H9 (cell line): ENCODE measurements at regions not wholly inside any gene's neighbourhood (a gene's known extent, or its start where the extent isn't known, plus 50 kb on each side); places are given as distances from the start of the nearest gene placed in this dataset.

Source experiments
- DNase-seq: peaks from one replicate; pipeline ENCODE4 v3.0.0-alpha.2; 2017
- H2AFZ ChIP-seq: one replicate; pipeline ENCODE4 v1.6.1; 2013; ENCODE audit warnings: mild to moderate bottlenecking, low read length, control low read depth, moderate library complexity
- H2AK5ac ChIP-seq: 2 replicates; pipeline ENCODE4 v1.6.1; 2013; ENCODE audit warnings: low read length, control low read depth, mixed read lengths; ENCODE audit not compliant: insufficient read length
- H2BK120ac ChIP-seq: one replicate; pipeline ENCODE4 v1.6.1; 2013; ENCODE audit warnings: low read depth, mild to moderate bottlenecking, low read length, control low read depth, inconsistent platforms; ENCODE audit not compliant: poor library complexity, severe bottlenecking
- H2BK12ac ChIP-seq: 2 replicates; pipeline ENCODE4 v1.6.1; 2013; ENCODE audit warnings: low read length, control low read depth, mixed read lengths, low read depth; ENCODE audit not compliant: insufficient read length
- H2BK15ac ChIP-seq: 2 replicates; pipeline ENCODE4 v1.6.1; 2013; ENCODE audit warnings: low read depth, low read length, control low read depth
- H2BK20ac ChIP-seq: one replicate; pipeline ENCODE4 v1.6.1; 2013; ENCODE audit warnings: low read depth, mild to moderate bottlenecking, low read length, control low read depth, inconsistent platforms; ENCODE audit not compliant: poor library complexity, severe bottlenecking
- H2BK5ac ChIP-seq: 2 replicates; pipeline ENCODE4 v1.6.1; 2013; ENCODE audit warnings: low read length, control low read depth, mixed read lengths; ENCODE audit not compliant: insufficient read length
- H3K14ac ChIP-seq: 2 replicates; pipeline ENCODE4 v1.6.1; 2013; ENCODE audit warnings: low read length, control low read depth; ENCODE audit not compliant: insufficient read depth
- H3K18ac ChIP-seq: 2 replicates; pipeline ENCODE4 v1.6.1; 2013; ENCODE audit warnings: low read depth, mild to moderate bottlenecking, mixed read lengths, low read length, control low read depth; ENCODE audit not compliant: insufficient read length
- H3K23ac ChIP-seq: 2 replicates; pipeline ENCODE4 v1.6.1; 2013; ENCODE audit warnings: low read length, control low read depth, mixed read lengths, low read depth; ENCODE audit not compliant: insufficient read length
- H3K23me2 ChIP-seq: 2 replicates; pipeline ENCODE4 v1.6.1; 2013; ENCODE audit warnings: low read depth, mild to moderate bottlenecking, mixed read lengths, low read length, control low read depth; ENCODE audit not compliant: insufficient read length, poor library complexity, severe bottlenecking
- H3K27ac ChIP-seq: 2 replicates; pipeline ENCODE4 v1.5.1; 2013; ENCODE audit warnings: low read length, control low read depth, mixed read lengths, low read depth; ENCODE audit not compliant: insufficient read length
- H3K27me3 ChIP-seq: 2 replicates; pipeline ENCODE4 v1.6.1; 2013; ENCODE audit warnings: low read length, control low read depth, inconsistent platforms; ENCODE audit not compliant: insufficient read depth
- H3K4ac ChIP-seq: 2 replicates; pipeline ENCODE4 v1.6.1; 2013; ENCODE audit warnings: low read depth, mild to moderate bottlenecking, control low read depth, inconsistent platforms, low read length, moderate library complexity
- H3K4me1 ChIP-seq: 2 replicates; pipeline ENCODE4 v1.6.1; 2013; ENCODE audit warnings: low read length, control low read depth, inconsistent platforms; ENCODE audit not compliant: insufficient read depth
- H3K4me2 ChIP-seq: 2 replicates; pipeline ENCODE4 v1.6.1; 2013; ENCODE audit warnings: low read length, control low read depth, mixed read lengths; ENCODE audit not compliant: insufficient read length, insufficient read depth
- H3K56ac ChIP-seq: 2 replicates; pipeline ENCODE4 v1.6.1; 2013; ENCODE audit warnings: low read depth, mild to moderate bottlenecking, mixed read lengths, low read length, control low read depth; ENCODE audit not compliant: insufficient read length
- H3K79me1 ChIP-seq: 2 replicates; pipeline ENCODE4 v1.6.1; 2013; ENCODE audit warnings: low read depth, mild to moderate bottlenecking, moderate library complexity, low read length, control low read depth, inconsistent platforms; ENCODE audit not compliant: insufficient read depth, poor library complexity, severe bottlenecking
- H3K79me2 ChIP-seq: 2 replicates; pipeline ENCODE4 v1.6.1; 2013; ENCODE audit warnings: low read length, control low read depth, inconsistent platforms; ENCODE audit not compliant: insufficient read depth
- H3K9ac ChIP-seq: 2 replicates; pipeline ENCODE4 v1.6.1; 2013; ENCODE audit warnings: low read length, control low read depth, mixed read lengths; ENCODE audit not compliant: insufficient read length; ENCODE audit errors: extremely low read depth
- H3K9me3 ChIP-seq: one replicate; pipeline ENCODE4 v1.6.1; 2013; ENCODE audit warnings: low read depth, low read length, inconsistent platforms; ENCODE audit not compliant: control insufficient read depth
- H3T11ph ChIP-seq: one replicate; pipeline ENCODE4 v1.6.1; 2013; ENCODE audit warnings: mild to moderate bottlenecking, low read length, control low read depth, inconsistent platforms
- H4K20me1 ChIP-seq: one replicate; pipeline ENCODE4 v1.6.1; 2013; ENCODE audit not compliant: control insufficient read depth, insufficient read length, insufficient read depth
- H4K5ac ChIP-seq: 2 replicates; pipeline ENCODE4 v1.6.1; 2013; ENCODE audit warnings: low read depth, mild to moderate bottlenecking, mixed read lengths, low read length, control low read depth; ENCODE audit not compliant: insufficient read length
- H4K8ac ChIP-seq: replicated peaks from 2 replicates; pipeline ENCODE4 v1.6.1; 2013; ENCODE audit warnings: low read length, control low read depth, mixed read lengths, low read depth; ENCODE audit not compliant: insufficient read length
- H4K91ac ChIP-seq: 2 replicates; pipeline ENCODE4 v1.6.1; 2013; ENCODE audit warnings: low read depth, mild to moderate bottlenecking, moderate library complexity, mixed read lengths, low read length, control low read depth; ENCODE audit not compliant: insufficient read length
- H3K27ac Mint-ChIP-seq, 3 experiments: 2 replicates in 2 of 3; 3 replicates in 1 of 3; pipeline ENCODE4 v1.8.0; 2020 to 2021; ENCODE audit warnings: mixed read lengths in 3 of 3, mild to moderate bottlenecking in 1 of 3, moderate library complexity in 1 of 3
- H3K27me3 Mint-ChIP-seq: 2 replicates; pipeline ENCODE4 v1.8.0; 2021; ENCODE audit warnings: low read depth, mild to moderate bottlenecking, moderate library complexity, mixed read lengths
- H3K36me3 Mint-ChIP-seq, 3 experiments: 2 replicates in 2 of 3; 3 replicates in 1 of 3; pipeline ENCODE4 v1.8.0; 2020 to 2021; ENCODE audit warnings: low read depth in 3 of 3, mixed read lengths in 3 of 3; ENCODE audit not compliant: insufficient read depth in 1 of 3
- H3K4me1 Mint-ChIP-seq, 2 experiments: 2 replicates each; pipeline ENCODE4 v1.8.0; 2020; ENCODE audit warnings: mixed read lengths in 2 of 2
- H3K4me3 Mint-ChIP-seq, 2 experiments: 2 replicates in 1 of 2; 3 replicates in 1 of 2; pipeline ENCODE4 v1.8.0; 2020 to 2021; ENCODE audit warnings: mild to moderate bottlenecking in 2 of 2, mixed read lengths in 2 of 2, moderate library complexity in 1 of 2
- H3K9me3 Mint-ChIP-seq, 2 experiments: 2 replicates in 1 of 2; 3 replicates in 1 of 2; pipeline ENCODE4 v1.8.0; 2020; ENCODE audit warnings: mild to moderate bottlenecking in 2 of 2, mixed read lengths in 2 of 2, moderate library complexity in 1 of 2
- CTCF ChIP-seq: fragments of 200-600 bp; sonication (generic); conservative IDR thresholded peaks from 3 replicates; pipeline ENCODE4 v1.8.0; 2021; ENCODE audit warnings: antibody characterized with exemption, mild to moderate bottlenecking

DNA sequence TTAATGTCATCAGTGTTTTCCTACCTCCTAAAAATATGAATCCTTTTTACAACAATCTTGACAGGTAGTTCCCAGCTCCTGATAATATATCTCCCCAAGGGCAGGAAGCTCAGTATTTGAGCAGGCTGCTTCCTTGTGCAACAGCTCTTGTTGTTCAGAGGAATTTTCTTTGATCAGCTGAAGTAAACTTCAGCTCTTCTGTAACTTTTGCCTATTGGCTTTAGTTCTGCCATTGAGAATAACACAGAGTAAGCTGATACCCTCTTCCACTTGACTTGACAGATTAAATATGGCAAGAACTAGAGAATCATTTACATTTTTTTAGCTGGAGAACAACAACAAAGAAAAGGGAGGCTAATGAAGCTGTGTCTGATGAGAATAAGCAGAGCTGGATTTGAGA is 75.2 kb downstream of the LUZP4 start:
- no peak for TF ChIP-seq CTCF
- DNase-seq: no peak
- Histone ChIP-seq H2BK120ac (no peak overlapping the region), H3K18ac (no peak overlapping the region), H3K4ac (no peak overlapping the region), H3K14ac (no peak overlapping the region), H3K4me1 (no peaks in the 10 kb centered on the region), H3K23me2 (no peaks in the 10 kb centered on the region), H3K9me3 (no peaks in the 10 kb centered on the region), H4K8ac (no peak overlapping the region), H4K91ac (no peak overlapping the region), H2AK5ac (no peak overlapping the region), H3K27me3 (no peaks in the 10 kb centered on the region), H2BK12ac (no peak overlapping the region), H3K9ac (no peak overlapping the region), H3K79me2 (no peaks in the 10 kb centered on the region), H2BK15ac (no peak overlapping the region), H4K20me1 (no peaks in the 10 kb centered on the region), H3K4me2 (no peak overlapping the region), H4K5ac (no peak overlapping the region), H3T11ph (no peak overlapping the region), H3K23ac (no peak overlapping the region), H3K56ac (no peak overlapping the region), H3K79me1 (no peaks in the 10 kb centered on the region), H2BK5ac (no peak overlapping the region), H2BK20ac (no peak overlapping the region), H3K27ac (no peak overlapping the region), H2AFZ (no peak overlapping the region)
- Mint-ChIP-seq H3K4me3 (no peak overlapping the region), H3K27me3 (peaks cover 13% of the 10 kb centered on the region), H3K9me3 (peaks cover 3 to 4% of the 10 kb centered on the region in 2 experiments; a peak in 1 of 5 replicates), H3K27ac (no peak overlapping the region), H3K36me3 (peaks cover 0 to 5% (median 0%) of the 10 kb centered on the region in 3 experiments; a peak in 2 of 7 replicates), H3K4me1 (peaks cover 5 to 8% of the 10 kb centered on the region in 2 experiments; a peak in 2 of 4 replicates)
